Thyroid gland (tissue), 4 donors: ENCODE measurements at regions not wholly inside any gene's neighbourhood (a gene's known extent, or its start where the extent isn't known, plus 50 kb on each side); places are given as distances from the start of the nearest gene placed in this dataset.

ENCODE experiments used
- DNase-seq, 2 donors: peaks; one replicate each; pipeline ENCODE4 v3.0.0-alpha.2; 2019
- H3K27ac ChIP-seq, 3 donors: fragments of 200-600 bp; sonication (generic); 1 replicate in 2 of 3; 2 replicates in 1 of 3; pipeline ENCODE4 v1.5.1; 2016 to 2019; ENCODE audit warnings: mild to moderate bottlenecking in 1 of 3, moderate library complexity in 1 of 3
- H3K27me3 ChIP-seq: fragments of 200-600 bp; sonication (generic); one replicate; pipeline ENCODE4 v1.5.1; 2019
- H3K36me3 ChIP-seq, 2 donors: fragments of 200-600 bp; sonication (generic); one replicate each; pipeline ENCODE4 v1.5.1; 2016 to 2019
- H3K4me1 ChIP-seq, 2 donors: fragments of 200-600 bp; sonication (generic); one replicate each; pipeline ENCODE4 v1.5.1; 2017 to 2019
- H3K4me3 ChIP-seq, 3 donors: fragments of 200-600 bp; sonication (generic); replicated peaks in 1 of 3; 1 replicate in 2 of 3; 2 replicates in 1 of 3; pipeline ENCODE4 v1.5.1; 2016; ENCODE audit warnings: mild to moderate bottlenecking in 1 of 3
- H3K9me3 ChIP-seq: fragments of 200-600 bp; sonication (generic); one replicate; pipeline ENCODE4 v1.5.1; 2017
- POLR2A ChIP-seq, 2 donors: fragments of 450-650 bp; IDR thresholded peaks; one replicate each; pipeline ENCODE4 v1.6.1; 2017; ENCODE audit warnings: antibody characterized with exemption in 2 of 2, mild to moderate bottlenecking in 2 of 2, moderate library complexity in 1 of 2
- WGBS, 2 donors: methylation state at CpG; one replicate each; pipeline ENCODE4 v1.1.5; 2017; 5-methylcytosine and 5-hydroxymethylcytosine counted together
- intact Hi-C: fragments of 100-400 bp; cut with DNase I; formaldehyde crosslinking; loops from one replicate; pipeline ENCODE4 v1.15.1; 2023
- TF ChIP-seq, protein P1 (sequence below), 6 experiments: fragments of 200-600 bp in 3 of 6; fragments of 450-650 bp in 3 of 6; sonication (generic) in 3 of 6; IDR thresholded peaks; one replicate each; pipeline ENCODE4 v1.5.1; 2016 to 2019; ENCODE audit warnings: antibody characterized with exemption in 6 of 6, mild to moderate bottlenecking in 2 of 6, inconsistent platforms in 1 of 6, moderate library complexity in 1 of 6

DNA sequence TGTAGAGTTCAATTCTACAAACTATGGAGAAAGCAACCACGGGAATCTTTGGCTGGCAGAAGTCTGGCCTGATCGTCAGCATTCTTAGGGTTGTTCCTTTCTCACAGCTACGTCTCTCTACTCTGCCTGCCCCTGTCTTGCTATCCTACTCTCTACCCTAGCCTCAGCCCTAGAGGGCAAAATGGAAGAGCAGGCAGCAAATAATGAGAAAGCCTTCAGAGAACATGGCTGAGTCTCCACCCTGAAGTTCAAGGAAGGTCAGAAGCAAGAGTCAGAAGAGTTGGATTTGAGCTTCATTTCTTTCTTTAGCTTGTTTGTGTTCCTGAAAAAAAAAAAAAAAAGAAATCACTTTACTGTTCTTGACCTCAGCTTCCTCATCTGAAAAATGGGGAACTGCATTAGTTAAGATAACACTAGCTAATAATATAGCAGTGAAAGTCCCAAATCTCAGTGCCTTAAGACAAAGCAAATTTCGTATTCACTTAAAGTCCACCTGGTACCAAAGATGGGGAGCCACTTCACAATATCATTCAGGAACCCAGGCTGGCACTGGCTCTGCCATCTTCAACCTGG, 50.2 kb upstream of the CCND2 start:
- DNase-seq, result no peak
- H3K4me1 ChIP-seq, result no peaks in the 10 kb centered on the region
- H3K9me3 ChIP-seq, result no peaks in the 10 kb centered on the region
- H3K36me3 ChIP-seq, result no peaks in the 10 kb centered on the region
- TF ChIP-seq, protein P1, sequence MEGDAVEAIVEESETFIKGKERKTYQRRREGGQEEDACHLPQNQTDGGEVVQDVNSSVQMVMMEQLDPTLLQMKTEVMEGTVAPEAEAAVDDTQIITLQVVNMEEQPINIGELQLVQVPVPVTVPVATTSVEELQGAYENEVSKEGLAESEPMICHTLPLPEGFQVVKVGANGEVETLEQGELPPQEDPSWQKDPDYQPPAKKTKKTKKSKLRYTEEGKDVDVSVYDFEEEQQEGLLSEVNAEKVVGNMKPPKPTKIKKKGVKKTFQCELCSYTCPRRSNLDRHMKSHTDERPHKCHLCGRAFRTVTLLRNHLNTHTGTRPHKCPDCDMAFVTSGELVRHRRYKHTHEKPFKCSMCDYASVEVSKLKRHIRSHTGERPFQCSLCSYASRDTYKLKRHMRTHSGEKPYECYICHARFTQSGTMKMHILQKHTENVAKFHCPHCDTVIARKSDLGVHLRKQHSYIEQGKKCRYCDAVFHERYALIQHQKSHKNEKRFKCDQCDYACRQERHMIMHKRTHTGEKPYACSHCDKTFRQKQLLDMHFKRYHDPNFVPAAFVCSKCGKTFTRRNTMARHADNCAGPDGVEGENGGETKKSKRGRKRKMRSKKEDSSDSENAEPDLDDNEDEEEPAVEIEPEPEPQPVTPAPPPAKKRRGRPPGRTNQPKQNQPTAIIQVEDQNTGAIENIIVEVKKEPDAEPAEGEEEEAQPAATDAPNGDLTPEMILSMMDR (IDR thresholded peaks at IDR 0.05), result no peak
- no peak for TF ChIP-seq POLR2A (IDR thresholded peaks at IDR 0.05)
- WGBS, 2 donors, result 70 to 93% methylated on average over 4 of the region's 4 CpGs
- intact Hi-C loops, result no loop called here
- no peak overlapping the region for H3K27ac ChIP-seq
- no peak overlapping the region for H3K4me3 ChIP-seq
- no peaks in the 10 kb centered on the region for H3K27me3 ChIP-seq

DNA sequence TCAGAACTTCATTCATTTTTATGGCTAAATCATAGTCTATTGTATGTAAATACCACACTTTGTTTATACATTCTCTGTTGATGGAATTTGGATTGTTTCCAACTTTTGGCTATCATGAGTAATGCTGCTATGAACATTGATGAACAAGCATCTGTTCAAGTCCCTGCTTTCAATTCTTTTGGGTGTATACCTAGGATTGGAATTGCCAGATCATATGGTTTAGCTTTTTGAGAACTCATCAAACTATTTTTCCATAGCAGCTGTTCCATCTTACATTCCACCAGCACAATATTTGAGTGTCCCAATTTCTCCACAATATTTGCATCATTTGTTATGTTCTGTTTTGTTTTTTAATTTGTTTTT, 52.3 kb upstream of the CCND2 start:
- Histone ChIP-seq H3K4me1 (no peaks in the 10 kb centered on the region), H3K27ac (no peak overlapping the region), H3K4me3 (no peak overlapping the region), H3K27me3 (no peaks in the 10 kb centered on the region), H3K36me3 (no peaks in the 10 kb centered on the region), H3K9me3 (no peaks in the 10 kb centered on the region)
- no peak for TF ChIP-seq POLR2A (IDR thresholded peaks at IDR 0.05)
- TF ChIP-seq, protein P1 (IDR thresholded peaks at IDR 0.05), result no peak
- intact Hi-C loops, result no loop called here
- DNase-seq, result no peak

DNA sequence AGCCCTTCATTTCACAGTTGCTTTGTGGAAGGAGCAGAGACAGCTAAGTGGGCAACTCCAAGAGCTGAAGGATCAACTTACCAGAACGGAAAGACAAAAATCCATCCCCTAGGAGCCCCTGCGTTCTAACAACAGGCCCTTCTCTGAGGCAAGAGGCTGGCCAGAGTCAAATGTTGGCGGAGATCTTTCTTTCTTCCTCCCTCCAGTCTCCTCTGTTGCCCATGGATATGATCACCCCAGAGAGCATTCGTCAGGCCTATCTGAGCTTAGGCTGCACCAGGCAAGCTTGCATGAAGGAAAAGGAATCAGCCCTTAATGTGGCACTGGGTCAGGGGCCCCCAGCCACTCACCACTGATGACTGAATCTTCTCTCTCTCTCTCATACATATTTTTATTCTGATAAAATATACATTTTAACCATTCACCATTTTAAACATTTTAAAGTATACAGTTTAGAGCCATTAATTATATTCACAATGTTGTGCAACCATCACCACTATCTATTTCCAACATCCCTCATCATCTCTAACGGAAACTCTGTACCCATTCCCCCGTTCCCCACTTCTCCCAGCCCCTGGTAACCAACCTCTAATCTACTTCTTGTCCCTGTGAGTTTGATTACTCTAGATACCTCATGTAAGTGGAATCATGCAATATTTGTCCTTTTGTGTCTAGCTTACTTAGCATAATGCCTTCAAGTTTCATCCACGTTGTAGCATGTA, 52.9 kb upstream of the CCND2 start:
- H3K27me3 ChIP-seq, result no peaks in the 10 kb centered on the region
- no peaks in the 10 kb centered on the region for H3K36me3 ChIP-seq
- no peaks in the 10 kb centered on the region for H3K4me1 ChIP-seq
- TF ChIP-seq, protein P1 (IDR thresholded peaks at IDR 0.05), result no peak
- no peak for TF ChIP-seq POLR2A (IDR thresholded peaks at IDR 0.05)
- no peak overlapping the region for H3K27ac ChIP-seq
- WGBS, 2 donors, result 68 to 71% methylated on average over 7 of the region's 7 CpGs
- H3K9me3 ChIP-seq, result no peaks in the 10 kb centered on the region
- H3K4me3 ChIP-seq, result no peak overlapping the region
- intact Hi-C loops, result no loop called here
- no peak for DNase-seq

DNA sequence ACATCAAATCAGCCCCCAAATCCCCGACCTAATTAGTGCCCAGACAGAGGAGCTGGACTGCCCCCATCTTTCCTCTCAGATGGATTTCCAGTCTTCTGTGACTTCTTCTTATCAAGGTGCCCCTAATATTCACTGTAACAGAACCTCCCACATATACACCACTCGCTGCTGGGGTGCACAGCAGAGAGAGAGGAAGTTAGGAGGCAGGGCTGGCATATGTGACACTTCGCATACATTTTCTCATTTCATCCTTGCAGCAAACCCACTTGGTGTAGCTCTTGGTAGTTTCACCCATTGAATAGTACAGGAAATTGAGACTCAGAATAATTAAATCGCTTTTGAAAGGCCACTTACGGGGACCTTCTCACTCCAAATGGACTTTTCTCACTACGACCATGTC, 56.5 kb upstream of the CCND2 start:
- intact Hi-C loops, result no loop called here
- no peak for DNase-seq
- no peaks in the 10 kb centered on the region for H3K36me3 ChIP-seq
- no peak overlapping the region for H3K4me3 ChIP-seq
- no peaks in the 10 kb centered on the region for H3K27me3 ChIP-seq
- no peak for TF ChIP-seq POLR2A (IDR thresholded peaks at IDR 0.05)
- TF ChIP-seq, protein P1 (IDR thresholded peaks at IDR 0.05), result no peak
- H3K4me1 ChIP-seq, result no peaks in the 10 kb centered on the region
- no peak overlapping the region for H3K27ac ChIP-seq
- H3K9me3 ChIP-seq, result no peaks in the 10 kb centered on the region
- WGBS, 2 donors, result 83 to 89% methylated on average over 6 of the region's 6 CpGs

DNA sequence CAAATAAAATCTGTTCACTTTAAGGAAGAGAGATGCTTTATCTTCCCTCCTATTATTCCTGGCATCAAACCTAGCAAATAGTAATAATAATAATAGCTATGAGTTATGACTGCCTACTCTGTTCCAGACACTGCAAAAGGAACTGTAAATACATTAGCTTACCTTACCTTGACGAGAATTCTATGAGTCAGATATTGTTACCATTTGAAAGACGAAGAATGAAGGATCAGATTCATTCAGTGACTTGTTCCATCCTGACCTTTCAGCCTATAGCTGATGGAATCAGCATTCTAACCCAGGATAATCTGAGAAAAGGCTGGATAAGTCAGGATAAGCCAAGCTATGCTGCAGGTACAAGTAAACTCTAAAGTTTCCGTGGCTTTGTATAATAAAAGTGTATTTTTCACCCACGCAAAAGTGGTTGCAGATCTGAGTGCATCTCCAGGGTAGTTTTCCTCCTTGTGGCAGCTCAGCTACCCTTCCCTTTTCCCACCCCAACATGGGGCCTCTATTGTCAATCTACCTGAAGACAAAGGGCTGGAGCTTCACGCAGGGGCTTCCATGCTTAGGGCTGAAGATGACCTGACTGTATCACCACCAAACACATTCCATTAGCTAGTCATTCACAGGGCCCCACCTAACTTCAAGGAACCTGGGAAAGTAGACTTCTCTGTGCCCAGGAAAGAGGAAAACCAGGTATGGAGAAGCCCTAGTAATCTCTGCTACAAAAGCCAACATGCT, 57.2 kb upstream of the CCND2 start:
- TF ChIP-seq, protein P1 (IDR thresholded peaks at IDR 0.05), result no peak
- TF ChIP-seq POLR2A (IDR thresholded peaks at IDR 0.05), result no peak
- WGBS, 2 donors, result 71 to 91% methylated on average over 5 of the region's 5 CpGs
- Histone ChIP-seq H3K27ac (no peak overlapping the region), H3K4me3 (no peak overlapping the region), H3K4me1 (no peaks in the 10 kb centered on the region), H3K9me3 (no peaks in the 10 kb centered on the region), H3K27me3 (no peaks in the 10 kb centered on the region), H3K36me3 (no peaks in the 10 kb centered on the region)
- intact Hi-C loops, result no loop called here
- DNase-seq, result no peak
